SK-N-SH (cell line): ENCODE measurements at regions not wholly inside any gene's neighbourhood (a gene's known extent, or its start where the extent isn't known, plus 50 kb on each side); places are given as distances from the start of the nearest gene placed in this dataset.

ENCODE experiments used
- CTCF ChIA-PET: fragments of 300-600, 350-600 bp; formaldehyde crosslinking; extraction: SDS; loops from one replicate; lab custom pipeline; 2021; lab: Yijun Ruan, JAX
- POLR2A ChIA-PET: fragments of 350-600 bp; sonication (Branson Sonifier 250); formaldehyde crosslinking; extraction: SDS; loops from one replicate; lab custom pipeline; 2020; ENCODE audit warnings: antibody characterized with exemption, inconsistent platforms; lab: Yijun Ruan, JAX
- DNase-seq: peaks from one replicate; pipeline ENCODE4 v3.0.0; 2012
- H2AFZ ChIP-seq: fragments of 200-600 bp; sonication (generic); 2 replicates; pipeline ENCODE4 v1.8.1; 2016; ENCODE audit warnings: antibody characterized with exemption, mild to moderate bottlenecking, low read depth
- H3F3A ChIP-seq: fragments of 200-600 bp; sonication (generic); replicated peaks from 2 replicates; pipeline ENCODE3; 2016; ENCODE audit warnings: antibody characterized with exemption, mild to moderate bottlenecking; ENCODE audit not compliant: insufficient read depth
- H3K27ac ChIP-seq, 2 experiments: fragments of 200-500 bp in 1 of 2; fragments of 200-600 bp in 1 of 2; sonication (Bioruptor generic) in 1 of 2; sonication (generic), shearing (Covaris generic) in 1 of 2; 2 replicates each; pipeline versions ENCODE4 v1.5.1 to v1.6.1; 2014 to 2016; ENCODE audit warnings: low read depth in 2 of 2, inconsistent platforms in 1 of 2, low read length in 1 of 2, mild to moderate bottlenecking in 1 of 2, mixed read lengths in 1 of 2
- H3K27me3 ChIP-seq: fragments of 200-600 bp; sonication (generic), shearing (Covaris generic); 2 replicates; pipeline ENCODE4 v1.6.1; 2016; ENCODE audit warnings: mixed run types; ENCODE audit not compliant: insufficient read depth
- H3K36me3 ChIP-seq, 2 experiments: fragments of 200-500 bp in 1 of 2; fragments of 200-600 bp in 1 of 2; sonication (Bioruptor generic) in 1 of 2; sonication (generic) in 1 of 2; replicated peaks in 1 of 2; 2 replicates each; pipeline versions ENCODE3 to v1.5.1; 2014 to 2016; ENCODE audit warnings: low read length in 1 of 2, mild to moderate bottlenecking in 1 of 2; ENCODE audit not compliant: insufficient read depth in 2 of 2, control insufficient read depth in 1 of 2
- H3K4me1 ChIP-seq, 2 experiments: fragments of 200-500 bp in 1 of 2; fragments of 200-600 bp in 1 of 2; sonication (Bioruptor generic) in 1 of 2; sonication (generic), shearing (Covaris generic) in 1 of 2; 2 replicates each; pipeline versions ENCODE4 v1.5.1 to v1.6.1; 2014 to 2016; ENCODE audit warnings: low read depth in 1 of 2, low read length in 1 of 2, mixed run types in 1 of 2; ENCODE audit not compliant: insufficient read depth in 2 of 2, control insufficient read depth in 1 of 2
- H3K4me2 ChIP-seq: fragments of 200-600 bp; sonication (generic), shearing (Covaris generic); 2 replicates; pipeline ENCODE4 v1.6.1; 2017; ENCODE audit warnings: mixed run types
- H3K4me3 ChIP-seq, 2 experiments: fragments of 200-500 bp in 1 of 2; fragments of 200-600 bp in 1 of 2; sonication (Bioruptor generic) in 1 of 2; sonication (generic), shearing (Covaris generic) in 1 of 2; 2 replicates each; pipeline versions ENCODE4 v1.5.1 to v1.8.1; 2014 to 2016; ENCODE audit warnings: low read depth in 2 of 2, inconsistent platforms in 1 of 2, low read length in 1 of 2, mild to moderate bottlenecking in 1 of 2, mixed read lengths in 1 of 2, moderate library complexity in 1 of 2
- H3K79me2 ChIP-seq: fragments of 200-600 bp; sonication (generic); 2 replicates; pipeline ENCODE4 v1.8.1; 2017; ENCODE audit warnings: mild to moderate bottlenecking; ENCODE audit not compliant: insufficient read depth
- H3K9ac ChIP-seq: fragments of 200-600 bp; sonication (generic); 2 replicates; pipeline ENCODE4 v1.6.1; 2017; ENCODE audit warnings: mixed run types
- H3K9me2 ChIP-seq: fragments of 200-600 bp; sonication (generic); 2 replicates; pipeline ENCODE4 v1.6.1; 2017; ENCODE audit warnings: mixed run types
- H3K9me3 ChIP-seq: fragments of 200-600 bp; sonication (generic); 2 replicates; pipeline ENCODE4 v1.6.1; 2017; ENCODE audit warnings: mixed run types, mild to moderate bottlenecking, moderate library complexity
- H4K20me1 ChIP-seq: fragments of 200-600 bp; sonication (generic); 2 replicates; pipeline ENCODE4 v1.6.1; 2017; ENCODE audit warnings: mild to moderate bottlenecking, mixed run types; ENCODE audit not compliant: insufficient read depth
- CHD2 ChIP-seq: fragments of 150-350 bp; IDR thresholded peaks from 2 replicates; pipeline ENCODE4 v1.6.1; 2018; ENCODE audit warnings: low read length; ENCODE audit not compliant: partially characterized antibody
- CTCF ChIP-seq: fragments of 200-600 bp; sonication (generic); IDR thresholded peaks from 2 replicates; pipeline ENCODE4 v1.6.1; 2017; ENCODE audit warnings: antibody characterized with exemption, mild to moderate bottlenecking, moderate library complexity
- ELF1 ChIP-seq: IDR thresholded peaks from 2 replicates; pipeline ENCODE4 v1.4.0; 2012
- EP300 ChIP-seq, 2 experiments: IDR thresholded peaks; 2 replicates each; pipeline versions ENCODE4 v1.4.0 to v1.6.1; 2012; ENCODE audit warnings: borderline replicate concordance in 1 of 2, low read depth in 1 of 2, low read length in 1 of 2
- FOXJ3 ChIP-seq: sonication (generic); formaldehyde crosslinking; IDR thresholded peaks from 2 replicates; pipeline ENCODE4 v1.5.1; 2020; ENCODE audit warnings: mild to moderate bottlenecking, missing genetic modification reagents
- FOXM1 ChIP-seq: IDR thresholded peaks from 2 replicates; pipeline ENCODE4 v1.4.0; 2012; ENCODE audit warnings: low read depth, mild to moderate bottlenecking
- JUND ChIP-seq: IDR thresholded peaks from 2 replicates; pipeline ENCODE4 v1.4.0; 2012
- MEF2A ChIP-seq: IDR thresholded peaks from 2 replicates; pipeline ENCODE4 v1.4.0; 2012; ENCODE audit warnings: low read depth, borderline replicate concordance
- NRF1 ChIP-seq: IDR thresholded peaks from 2 replicates; pipeline ENCODE4 v1.6.1; 2012; ENCODE audit warnings: low read depth, mild to moderate bottlenecking, low read length
- POLR2AphosphoS5 ChIP-seq: IDR thresholded peaks from 2 replicates; pipeline ENCODE4 v1.6.1; 2012; ENCODE audit warnings: low read depth, low read length
- RCOR1 ChIP-seq: fragments of 150-350 bp; IDR thresholded peaks from 2 replicates; pipeline ENCODE4 v1.6.1; 2017; ENCODE audit warnings: antibody characterized with exemption, low read length
- TEAD4 ChIP-seq: IDR thresholded peaks from 2 replicates; pipeline ENCODE4 v1.4.0; 2012; ENCODE audit warnings: mild to moderate bottlenecking, borderline replicate concordance; ENCODE audit not compliant: insufficient read depth
- WGBS: methylation state at CpG from one replicate; pipeline ENCODE4 v1.1.6; 2017; ENCODE audit warnings: low lambda C conversion rate; 5-methylcytosine and 5-hydroxymethylcytosine counted together
- TF ChIP-seq, protein P1 (sequence below): IDR thresholded peaks from 2 replicates; pipeline ENCODE4; 2012
- TF ChIP-seq, protein P2 (sequence below): IDR thresholded peaks from 2 replicates; pipeline ENCODE4 v1.4.0; 2012; ENCODE audit warnings: low read depth
- TF ChIP-seq, protein P3 (sequence below): IDR thresholded peaks from 2 replicates; pipeline ENCODE4 v1.6.1; 2012; ENCODE audit warnings: mild to moderate bottlenecking, low read depth, low read length, moderate library complexity

DNA sequence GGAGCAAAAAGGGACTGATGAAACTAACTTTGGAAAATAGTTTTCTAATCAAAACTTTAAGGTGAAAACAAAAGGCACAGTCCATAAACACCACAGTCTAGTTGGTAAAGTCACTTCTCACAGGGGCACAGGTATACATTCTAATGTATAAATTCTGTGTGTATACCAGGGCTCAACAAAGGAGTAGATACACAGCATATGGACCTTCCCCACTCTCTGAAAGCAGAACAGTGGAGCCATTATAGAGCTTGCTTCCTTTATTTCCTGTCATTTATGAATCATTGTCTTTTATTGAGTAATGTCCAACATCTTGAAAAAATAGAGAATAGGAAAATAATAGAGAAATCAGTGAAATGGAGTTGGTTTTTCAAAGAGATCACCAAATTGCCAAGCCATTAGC, 746.5 kb upstream of the CHRM3 start:
- no peak for DNase-seq
- CTCF ChIA-PET: interaction anchor here (0.6 kb wide), 1 partner anchor 247 kb away, joined by 3 read pairs; no protein-coding TSS in a partner anchor
- Histone ChIP-seq H4K20me1 (no peaks in the 10 kb centered on the region), H3K9me3 (no peaks in the 10 kb centered on the region), H3K27me3 (no peaks in the 10 kb centered on the region), H3K4me1 (no peaks in the 10 kb centered on the region; a peak in 1 of 4 replicates), H3K4me2 (no peak overlapping the region), H3K79me2 (no peaks in the 10 kb centered on the region), H3K36me3 (no peaks in the 10 kb centered on the region), H3K9ac (no peak overlapping the region), H3K27ac (peak overlapping the region in 1 of 2 experiments; percentile 5; a peak in 1 of 4 replicates), H3K4me3 (no peak overlapping the region), H2AFZ (peak overlapping the region; percentile 60; the same call in 1 of the 2 replicates), H3F3A (peaks cover 6% of the 10 kb centered on the region), H3K9me2 (peaks cover 2% of the 10 kb centered on the region; the same call in 1 of the 2 replicates)
- no peak for TF ChIP-seq FOXM1
- POLR2A ChIA-PET: no interaction called here

GRCh38 chr1:238628110-238628509, 737.4 kb upstream of the ZP4 start:
- Histone ChIP-seq H3K4me1 (peaks cover 0 to 3% of the 10 kb centered on the region in 2 experiments; a peak in 2 of 4 replicates), H3K9me2 (no peaks in the 10 kb centered on the region), H3K27me3 (no peaks in the 10 kb centered on the region)
- TF ChIP-seq FOXJ3 (CRISPR knock-in tag) (no peak), EP300 (IDR thresholded peaks at IDR 0.05; ENCODE audit: borderline replicate concordance in 1 of 2, low read depth in 1 of 2, low read length in 1 of 2) (no peak), JUND (no peak), RCOR1 (no peak), CTCF (no peak), POLR2AphosphoS5 (no peak)
- TF ChIP-seq, protein P1, sequence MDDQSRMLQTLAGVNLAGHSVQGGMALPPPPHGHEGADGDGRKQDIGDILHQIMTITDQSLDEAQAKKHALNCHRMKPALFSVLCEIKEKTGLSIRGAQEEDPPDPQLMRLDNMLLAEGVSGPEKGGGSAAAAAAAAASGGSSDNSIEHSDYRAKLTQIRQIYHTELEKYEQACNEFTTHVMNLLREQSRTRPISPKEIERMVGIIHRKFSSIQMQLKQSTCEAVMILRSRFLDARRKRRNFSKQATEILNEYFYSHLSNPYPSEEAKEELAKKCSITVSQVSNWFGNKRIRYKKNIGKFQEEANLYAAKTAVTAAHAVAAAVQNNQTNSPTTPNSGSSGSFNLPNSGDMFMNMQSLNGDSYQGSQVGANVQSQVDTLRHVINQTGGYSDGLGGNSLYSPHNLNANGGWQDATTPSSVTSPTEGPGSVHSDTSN: no peak
- TF ChIP-seq, all 33 proteins: peak for 0
- no peak for DNase-seq
- Histone ChIP-seq H3K9me3 (no peaks in the 10 kb centered on the region), H3K9ac (no peak overlapping the region), H3F3A (no peaks in the 10 kb centered on the region), H3K4me2 (no peak overlapping the region), H3K79me2 (no peaks in the 10 kb centered on the region), H3K4me3 (no peak overlapping the region), H3K36me3 (no peaks in the 10 kb centered on the region), H4K20me1 (no peaks in the 10 kb centered on the region), H3K27ac (no peak overlapping the region), H2AFZ (no peak overlapping the region)
- 44% methylated on average over 2 of the region's 2 CpGs for WGBS
- ChIA-PET POLR2A (no interaction called here), CTCF (no interaction called here)

GRCh38 chr1:238624776-238625175, 734.1 kb upstream of the ZP4 start:
- Histone ChIP-seq H3K79me2 (no peaks in the 10 kb centered on the region), H3K27me3 (no peaks in the 10 kb centered on the region), H3K4me3 (no peak overlapping the region), H3K4me2 (no peak overlapping the region), H3K4me1 (peaks cover 0 to 3% of the 10 kb centered on the region in 2 experiments; a peak in 2 of 4 replicates), H3K9me3 (no peaks in the 10 kb centered on the region), H3K9me2 (no peaks in the 10 kb centered on the region), H2AFZ (no peak overlapping the region), H4K20me1 (no peaks in the 10 kb centered on the region), H3F3A (no peaks in the 10 kb centered on the region), H3K27ac (no peak overlapping the region; a peak in 1 of 4 replicates), H3K9ac (no peak overlapping the region), H3K36me3 (no peaks in the 10 kb centered on the region)
- DNase-seq: no peak
- CTCF ChIA-PET: no interaction called here
- POLR2A ChIA-PET: no interaction called here
- WGBS: 37% methylated on average over 4 of the region's 4 CpGs
- TF ChIP-seq ELF1 (no peak), NRF1 (no peak), TEAD4 (no peak), CHD2 (no peak), MEF2A (no peak)
- TF ChIP-seq, protein P2, sequence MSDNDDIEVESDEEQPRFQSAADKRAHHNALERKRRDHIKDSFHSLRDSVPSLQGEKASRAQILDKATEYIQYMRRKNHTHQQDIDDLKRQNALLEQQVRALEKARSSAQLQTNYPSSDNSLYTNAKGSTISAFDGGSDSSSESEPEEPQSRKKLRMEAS: no peak
- TF ChIP-seq, protein P3, sequence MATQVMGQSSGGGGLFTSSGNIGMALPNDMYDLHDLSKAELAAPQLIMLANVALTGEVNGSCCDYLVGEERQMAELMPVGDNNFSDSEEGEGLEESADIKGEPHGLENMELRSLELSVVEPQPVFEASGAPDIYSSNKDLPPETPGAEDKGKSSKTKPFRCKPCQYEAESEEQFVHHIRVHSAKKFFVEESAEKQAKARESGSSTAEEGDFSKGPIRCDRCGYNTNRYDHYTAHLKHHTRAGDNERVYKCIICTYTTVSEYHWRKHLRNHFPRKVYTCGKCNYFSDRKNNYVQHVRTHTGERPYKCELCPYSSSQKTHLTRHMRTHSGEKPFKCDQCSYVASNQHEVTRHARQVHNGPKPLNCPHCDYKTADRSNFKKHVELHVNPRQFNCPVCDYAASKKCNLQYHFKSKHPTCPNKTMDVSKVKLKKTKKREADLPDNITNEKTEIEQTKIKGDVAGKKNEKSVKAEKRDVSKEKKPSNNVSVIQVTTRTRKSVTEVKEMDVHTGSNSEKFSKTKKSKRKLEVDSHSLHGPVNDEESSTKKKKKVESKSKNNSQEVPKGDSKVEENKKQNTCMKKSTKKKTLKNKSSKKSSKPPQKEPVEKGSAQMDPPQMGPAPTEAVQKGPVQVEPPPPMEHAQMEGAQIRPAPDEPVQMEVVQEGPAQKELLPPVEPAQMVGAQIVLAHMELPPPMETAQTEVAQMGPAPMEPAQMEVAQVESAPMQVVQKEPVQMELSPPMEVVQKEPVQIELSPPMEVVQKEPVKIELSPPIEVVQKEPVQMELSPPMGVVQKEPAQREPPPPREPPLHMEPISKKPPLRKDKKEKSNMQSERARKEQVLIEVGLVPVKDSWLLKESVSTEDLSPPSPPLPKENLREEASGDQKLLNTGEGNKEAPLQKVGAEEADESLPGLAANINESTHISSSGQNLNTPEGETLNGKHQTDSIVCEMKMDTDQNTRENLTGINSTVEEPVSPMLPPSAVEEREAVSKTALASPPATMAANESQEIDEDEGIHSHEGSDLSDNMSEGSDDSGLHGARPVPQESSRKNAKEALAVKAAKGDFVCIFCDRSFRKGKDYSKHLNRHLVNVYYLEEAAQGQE: no peak
- TF ChIP-seq, protein P1: no peak
